H4 (cell line): ENCODE measurements at regions not wholly inside any gene's neighbourhood (a gene's known extent, or its start where the extent isn't known, plus 50 kb on each side); places are given as distances from the start of the nearest gene placed in this dataset.

Experiments used
- DNase-seq: peaks from one replicate; pipeline ENCODE4 v3.0.0-alpha.2; 2015; ENCODE audit warnings: low spot score

DNA sequence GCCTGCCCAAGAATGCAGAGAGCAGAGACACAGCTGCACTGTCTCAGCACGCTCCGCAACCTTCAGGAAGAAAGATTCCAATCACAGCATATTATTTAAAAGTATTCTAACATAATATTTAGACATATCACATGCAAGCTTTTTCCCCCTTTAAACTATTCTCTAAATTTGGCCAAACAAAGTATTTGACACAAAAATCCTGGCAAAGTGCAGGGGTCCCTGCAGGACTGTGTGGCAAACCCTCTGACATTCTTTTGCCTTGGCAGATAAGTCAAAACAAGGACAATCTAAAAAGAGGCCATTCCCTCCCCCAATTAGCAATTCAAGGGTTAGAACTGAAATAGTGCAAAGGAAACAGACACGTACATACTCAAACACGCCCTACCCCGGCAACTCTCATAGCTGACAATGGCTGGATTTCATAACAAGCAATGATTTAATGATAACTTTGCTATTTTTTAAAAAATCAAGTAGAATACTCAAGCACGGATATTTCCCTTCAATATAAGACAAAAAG is 225.3 kb downstream of the MRPL39 start:
- no peak for DNase-seq

DNA sequence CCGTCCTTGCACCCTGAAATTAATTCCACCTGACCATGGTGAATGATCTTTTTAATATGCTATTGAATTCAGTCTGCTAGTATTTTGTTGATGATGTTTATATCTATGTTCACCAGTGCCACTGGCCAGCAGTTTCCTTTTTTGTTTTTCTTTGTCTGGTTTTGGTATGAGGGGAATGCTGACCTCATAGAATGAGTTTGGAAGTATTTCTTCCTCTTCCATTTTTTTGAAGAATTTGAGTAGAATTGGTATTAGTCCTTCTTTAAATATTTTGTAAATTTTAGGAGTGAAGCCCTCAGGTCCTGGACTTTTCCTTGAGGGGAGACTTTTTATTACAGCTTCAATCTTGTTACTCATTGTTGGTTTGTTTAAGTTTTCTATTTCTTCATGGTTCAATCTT is 231.6 kb downstream of the MRPL39 start:
- DNase-seq = no peak

DNA sequence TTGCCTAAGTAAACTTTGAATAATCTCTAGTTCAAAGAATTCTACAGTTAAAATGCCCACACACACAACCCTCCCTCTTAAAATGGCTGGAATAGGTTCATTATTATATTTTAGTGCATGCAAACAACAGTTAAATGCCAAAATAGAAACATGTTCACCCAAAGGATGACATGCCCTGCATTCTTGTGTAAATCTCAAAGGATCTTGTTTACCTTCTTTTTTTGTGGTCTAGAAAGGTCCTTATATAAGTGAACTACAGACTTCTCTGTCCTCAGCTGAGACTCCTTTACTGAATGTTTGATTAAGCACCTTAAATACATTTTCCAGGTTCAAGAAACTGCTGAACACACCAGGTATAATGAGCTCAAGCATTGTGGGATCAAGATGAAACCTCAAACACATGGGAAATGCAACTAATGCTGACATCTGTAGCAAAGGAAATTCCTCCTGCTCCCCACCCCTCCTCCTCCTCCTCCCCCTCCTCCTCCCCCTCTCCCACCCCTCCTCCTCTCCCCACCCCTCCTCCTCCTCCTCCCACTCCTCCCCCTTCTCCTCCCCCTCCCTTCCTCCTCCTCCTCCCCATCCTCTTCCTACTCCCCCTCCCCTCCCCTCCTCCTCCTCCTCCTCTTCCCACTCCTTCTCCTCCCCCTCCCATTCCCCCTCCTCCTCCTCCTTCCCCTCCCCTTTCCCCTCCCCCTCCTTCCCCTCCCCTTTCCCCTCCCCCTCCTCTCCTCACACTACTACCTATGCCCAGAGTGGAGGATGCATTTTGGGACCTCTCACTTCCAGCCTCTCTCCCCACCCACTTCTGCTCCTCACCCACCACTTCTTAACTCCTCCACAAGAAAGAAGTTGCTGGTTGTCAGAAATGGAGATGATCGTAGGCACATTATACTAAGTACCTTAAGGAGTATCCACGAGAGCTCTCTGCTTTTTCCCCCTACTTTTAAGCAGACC is 233.9 kb downstream of the MRPL39 start:
- DNase-seq = no peak

DNA sequence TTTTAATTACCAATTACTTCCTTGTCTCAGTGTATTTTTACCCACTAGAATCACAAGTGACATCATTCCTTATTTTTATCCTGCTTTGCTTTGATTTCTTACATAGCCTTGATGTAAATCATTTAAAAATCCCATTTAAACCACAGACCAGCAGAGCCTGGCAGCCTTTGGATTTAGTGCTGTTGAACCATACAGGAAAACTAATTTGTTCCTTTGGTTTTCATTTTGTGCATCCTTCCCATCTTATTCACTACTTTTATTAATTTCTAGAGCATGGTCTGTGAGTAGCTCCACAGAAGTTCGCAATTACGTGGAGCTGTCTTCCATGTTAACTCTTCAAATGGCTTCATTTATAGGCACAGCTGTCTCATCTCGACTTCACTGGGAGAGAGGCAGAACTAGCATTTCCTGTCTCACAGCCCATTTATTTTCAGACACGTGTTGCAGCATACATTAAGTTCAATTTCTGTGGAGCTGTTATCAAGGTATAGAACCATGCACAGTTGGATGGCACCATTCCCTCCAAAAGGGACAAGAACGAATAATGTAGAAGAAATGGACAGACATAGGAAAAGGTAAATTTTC is 235.3 kb downstream of the MRPL39 start:
- DNase-seq = no peak

DNA sequence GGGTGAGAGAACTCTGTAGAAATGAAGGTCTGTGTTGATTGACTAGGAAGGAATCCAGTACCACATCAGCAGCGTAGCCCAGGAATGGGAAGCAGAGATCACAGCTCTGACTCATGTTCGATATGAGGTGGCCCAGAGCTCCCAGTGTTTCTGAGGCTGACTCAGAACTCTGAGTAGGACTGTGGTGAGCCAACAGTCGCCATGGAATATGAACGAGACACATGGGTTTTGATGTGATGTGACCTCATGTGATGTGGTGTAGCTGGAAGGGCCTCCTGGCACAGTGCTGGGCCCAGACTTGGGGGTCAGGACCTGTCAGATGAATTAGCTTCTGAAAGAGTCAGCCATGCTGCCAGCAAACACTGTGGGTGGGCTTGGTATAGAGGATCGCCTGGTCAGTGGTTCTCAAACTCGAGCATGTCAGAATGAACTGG is 237.0 kb downstream of the MRPL39 start:
- peak; percentile 93 for DNase-seq

DNA sequence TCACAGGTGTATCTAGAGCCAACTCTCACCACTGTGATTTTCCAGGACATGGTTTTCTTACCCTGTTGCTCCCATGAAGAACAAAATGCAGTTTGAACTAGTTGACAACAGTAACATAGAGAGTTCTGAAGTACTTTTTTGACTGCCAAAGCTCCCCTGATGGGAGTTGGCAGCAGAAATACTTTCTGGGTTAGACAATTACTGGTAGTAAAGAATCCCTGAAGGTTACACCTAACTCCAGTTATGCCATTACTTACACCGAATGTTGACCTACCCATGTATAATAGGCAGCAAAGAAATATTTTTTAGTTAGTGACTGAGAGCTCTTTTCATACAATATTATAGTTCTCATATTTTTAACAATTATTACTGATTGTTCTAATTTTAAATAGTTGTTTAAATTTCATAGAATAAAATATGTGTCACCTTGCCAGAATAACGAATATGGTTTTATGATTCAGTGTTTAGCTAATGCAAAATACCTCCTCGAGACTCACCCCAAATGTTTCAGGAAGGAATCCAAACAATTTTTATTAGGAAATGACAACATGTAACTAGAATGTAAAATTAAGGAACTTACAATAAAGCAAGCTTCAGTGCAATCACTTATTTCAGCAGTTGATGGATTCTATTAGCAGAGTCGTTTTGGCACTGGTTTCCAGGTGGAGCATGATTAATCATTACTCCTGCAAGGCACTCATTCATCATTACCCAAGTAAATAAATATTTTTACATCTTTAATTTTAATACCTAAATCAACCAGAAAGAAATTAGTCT is 237.6 kb downstream of the MRPL39 start:
- DNase-seq = no peak

DNA sequence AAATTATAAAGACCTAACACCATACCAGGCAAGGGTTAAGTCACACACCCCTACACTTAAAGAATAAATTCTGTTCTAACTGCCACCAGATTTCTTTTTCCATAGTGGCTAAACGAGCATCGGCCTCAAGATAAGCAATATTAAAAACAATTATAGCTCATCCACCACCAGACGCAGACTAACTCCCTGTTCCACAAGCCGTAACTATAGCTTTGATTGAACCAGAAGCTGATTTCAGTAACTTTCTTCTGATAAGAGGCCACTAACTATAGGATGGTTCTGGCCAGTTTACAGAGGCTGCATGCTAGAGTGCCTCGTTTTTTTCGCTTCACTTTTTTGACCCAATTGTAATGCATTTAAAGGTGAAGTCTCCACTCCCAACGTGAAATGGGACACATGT is 238.8 kb downstream of the MRPL39 start:
- DNase-seq = no peak

DNA sequence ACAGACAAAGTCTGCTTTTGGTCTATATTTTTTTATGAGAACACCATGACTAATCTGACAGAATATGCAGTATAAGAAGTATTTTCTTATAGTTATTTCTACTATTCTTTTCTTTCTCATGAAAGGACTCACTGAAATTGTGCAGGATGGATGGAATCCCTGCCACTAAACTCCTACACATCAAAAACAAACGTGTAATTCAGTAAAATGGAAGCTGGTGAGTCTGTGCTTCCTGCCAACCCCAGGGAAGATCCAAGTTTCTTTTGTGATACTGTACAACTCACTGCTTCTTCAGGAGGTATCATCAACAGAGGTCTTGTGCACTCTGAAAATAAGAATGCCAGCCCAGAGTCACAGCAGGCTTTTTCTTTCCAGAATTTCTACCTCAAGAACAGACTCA is 241.2 kb downstream of the MRPL39 start:
- no peak for DNase-seq

DNA sequence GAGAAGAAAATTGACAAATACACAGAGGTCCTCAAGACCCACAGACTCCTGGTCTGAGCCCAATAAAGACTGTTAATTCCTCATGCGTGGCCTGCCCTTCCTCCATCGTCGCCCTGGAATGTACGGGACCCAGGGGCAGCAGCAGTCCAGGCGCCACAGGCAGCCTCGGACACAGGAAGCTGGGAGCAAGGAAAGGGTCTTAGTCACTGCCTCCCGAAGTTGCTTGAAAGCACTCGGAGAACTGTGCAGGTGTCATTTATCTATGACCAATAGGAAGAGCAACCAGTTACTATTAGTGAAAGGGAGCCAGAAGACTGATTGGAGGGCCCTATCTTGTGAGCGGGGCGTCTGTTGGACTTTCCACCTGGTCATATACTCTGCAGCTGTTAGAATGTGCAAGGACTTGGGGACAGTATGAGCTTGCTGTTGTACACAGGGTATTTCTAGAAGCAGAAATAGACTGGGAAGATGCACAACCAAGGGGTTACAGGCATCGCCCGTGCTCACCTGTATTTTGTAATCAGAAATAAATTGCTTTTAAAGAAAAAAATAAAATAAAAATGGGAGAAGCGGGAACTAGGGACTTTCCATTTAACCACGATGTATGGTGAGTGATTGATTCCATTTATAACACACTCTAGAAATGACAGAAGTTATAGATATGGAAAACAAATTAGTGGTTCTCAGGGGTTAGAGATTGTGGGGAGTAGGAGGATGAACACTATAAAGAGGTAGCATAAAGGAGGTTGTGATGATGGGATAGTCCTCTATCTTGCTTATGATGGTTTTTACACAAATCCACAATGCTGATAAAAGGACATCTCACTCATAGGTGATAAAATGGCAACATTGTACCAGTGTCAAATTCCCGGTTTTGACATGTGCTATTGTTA is 244.7 kb downstream of the MRPL39 start:
- DNase-seq = no peak

DNA sequence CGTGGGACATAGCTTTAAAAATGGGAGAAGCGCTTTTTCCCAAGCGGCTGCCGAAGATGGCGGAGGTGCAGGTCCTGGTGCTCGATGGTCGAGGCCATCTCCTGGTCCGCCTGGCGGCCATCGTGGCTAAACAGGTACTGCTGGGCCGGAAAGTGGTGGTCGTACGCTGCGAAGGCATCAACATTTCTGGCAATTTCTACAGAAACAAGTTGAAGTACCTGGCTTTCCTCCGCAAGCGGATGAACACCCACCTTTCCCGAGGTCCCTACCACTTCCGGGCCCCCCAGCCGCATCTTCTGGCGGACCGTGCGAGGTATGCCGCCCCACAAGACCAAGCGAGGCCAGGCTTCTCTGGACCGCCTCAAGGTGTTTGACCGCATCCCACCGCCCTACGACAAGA is 245.5 kb downstream of the MRPL39 start:
- DNase-seq = no peak

DNA sequence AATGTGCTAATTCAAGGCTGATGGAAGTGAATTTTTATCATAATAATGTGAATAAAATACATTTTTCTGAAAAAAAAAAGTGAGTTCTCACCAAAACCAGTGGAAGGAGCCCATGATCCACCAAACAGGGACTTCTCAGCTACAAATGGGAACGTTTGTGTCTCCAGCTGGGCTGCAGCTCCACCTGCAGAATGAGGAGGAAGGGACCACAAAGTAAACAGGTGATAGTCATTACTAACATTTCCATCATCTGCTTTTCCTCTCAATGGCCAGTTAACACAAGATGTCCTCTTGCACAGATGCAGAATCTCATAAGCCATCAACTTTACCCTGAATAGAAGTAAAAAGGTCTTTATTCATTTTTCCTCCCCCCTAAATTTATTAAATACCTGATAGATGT is 246.2 kb downstream of the MRPL39 start:
- no peak for DNase-seq

DNA sequence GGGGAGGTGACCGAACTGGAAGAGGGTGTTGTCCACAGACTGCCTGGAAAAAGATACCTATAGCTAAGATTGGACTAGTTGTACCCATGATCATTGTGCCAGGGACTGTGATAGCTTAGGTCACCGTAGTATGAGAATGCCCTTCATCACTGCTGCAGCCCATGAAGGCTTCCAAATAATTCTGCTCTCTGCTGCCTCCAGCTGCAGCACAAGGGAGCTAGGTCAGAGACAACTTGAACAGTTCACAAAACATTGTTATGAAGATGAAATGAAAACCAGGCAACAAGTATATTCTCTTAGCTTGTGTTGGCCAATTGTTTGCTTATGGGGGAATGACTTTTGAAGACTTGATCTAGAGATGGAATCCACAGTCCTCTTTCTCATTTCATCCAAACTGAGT is 246.7 kb downstream of the MRPL39 start:
- no peak for DNase-seq

DNA sequence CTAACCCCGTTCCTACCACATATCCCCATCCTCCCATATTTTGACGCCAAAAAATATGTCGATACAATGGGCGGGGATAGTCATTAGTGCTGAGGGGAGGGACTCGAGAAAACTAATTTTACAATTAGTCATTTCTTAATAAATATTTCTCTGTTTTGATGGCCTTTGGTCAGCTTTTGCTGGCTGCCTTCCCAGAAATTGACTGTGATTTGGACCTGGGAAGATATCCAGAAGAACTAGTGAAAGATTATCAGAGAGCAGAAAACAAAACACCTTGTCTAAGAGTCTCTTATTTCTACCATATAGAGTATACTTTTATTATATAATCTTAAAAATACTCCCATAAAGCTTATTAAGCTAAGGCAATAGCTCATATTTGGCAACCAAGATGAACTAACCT is 247.6 kb downstream of the MRPL39 start:
- no peak for DNase-seq

DNA sequence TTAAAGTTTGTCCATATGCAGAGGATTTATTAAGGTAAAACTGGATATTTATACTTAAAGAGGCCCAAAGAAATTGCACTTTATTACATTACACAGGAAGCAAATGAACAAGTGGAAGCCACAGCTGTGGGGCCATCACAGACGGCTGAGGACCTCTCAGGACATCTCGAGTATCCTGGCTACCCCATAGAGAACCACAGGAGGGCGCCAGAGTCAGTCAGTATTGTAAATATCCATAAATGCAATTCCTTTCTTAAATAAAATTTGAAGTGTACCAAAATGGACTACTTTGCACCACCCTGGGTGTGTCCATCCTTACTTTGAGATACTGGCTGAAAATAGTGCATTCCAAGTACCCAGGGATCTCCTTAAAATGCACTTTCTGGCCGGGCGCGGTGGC is 257.2 kb downstream of the MRPL39 start:
- DNase-seq = peak; percentile 35

DNA sequence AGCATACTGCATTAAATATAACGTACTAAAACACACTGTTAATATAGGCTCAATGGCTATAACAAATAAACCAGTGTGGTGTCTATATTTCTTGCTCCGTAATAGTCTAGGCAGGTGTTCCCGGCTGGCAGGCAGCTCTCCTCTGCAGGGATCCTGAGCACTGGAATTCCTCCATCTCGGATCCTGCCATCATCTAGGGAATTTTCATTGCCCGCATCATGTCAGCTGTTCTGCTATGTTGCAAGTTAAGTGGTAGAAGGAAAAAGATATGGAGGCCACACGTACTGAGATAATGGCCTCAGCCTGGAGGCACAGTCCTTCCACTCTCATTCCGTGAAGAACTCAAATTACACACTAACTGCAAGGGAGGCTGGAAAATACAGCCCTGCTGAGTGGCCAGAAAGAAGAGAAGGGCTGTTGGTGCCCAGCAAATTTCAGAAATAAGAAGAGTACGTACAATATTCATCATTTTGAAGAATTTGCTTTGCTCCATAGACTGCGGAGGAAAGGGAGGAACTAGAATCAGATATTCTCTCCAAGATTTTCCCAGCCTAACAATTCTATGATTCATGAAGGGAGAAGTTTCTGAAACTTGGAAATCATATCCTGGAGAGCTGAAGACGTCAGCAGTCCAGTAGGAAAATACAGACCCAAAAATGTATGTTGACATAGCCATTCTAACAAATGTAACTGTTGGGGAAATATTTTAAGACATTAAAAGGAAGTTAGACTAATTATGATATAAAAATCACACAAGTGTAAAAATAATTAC is 263.3 kb downstream of the MRPL39 start:
- no peak for DNase-seq

DNA sequence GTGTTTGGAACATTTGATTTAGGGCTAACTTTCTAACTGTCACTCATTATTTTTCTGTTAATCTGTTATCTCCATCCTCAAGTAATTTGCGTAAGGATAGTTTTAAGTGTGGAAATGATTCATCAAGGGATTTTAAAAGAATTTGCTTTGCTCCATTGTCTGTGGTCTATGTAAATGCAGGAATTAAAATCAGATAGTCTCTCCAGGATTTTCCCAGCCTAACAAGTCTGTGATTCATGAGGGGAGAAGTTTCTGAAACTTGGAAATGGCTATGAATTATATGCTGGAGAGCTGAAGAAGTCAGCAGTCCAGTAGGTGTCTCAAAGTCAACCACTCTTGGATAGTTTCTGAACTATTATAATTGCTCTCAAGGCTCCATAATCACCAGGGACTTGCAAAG is 264.5 kb downstream of the MRPL39 start:
- no peak for DNase-seq

DNA sequence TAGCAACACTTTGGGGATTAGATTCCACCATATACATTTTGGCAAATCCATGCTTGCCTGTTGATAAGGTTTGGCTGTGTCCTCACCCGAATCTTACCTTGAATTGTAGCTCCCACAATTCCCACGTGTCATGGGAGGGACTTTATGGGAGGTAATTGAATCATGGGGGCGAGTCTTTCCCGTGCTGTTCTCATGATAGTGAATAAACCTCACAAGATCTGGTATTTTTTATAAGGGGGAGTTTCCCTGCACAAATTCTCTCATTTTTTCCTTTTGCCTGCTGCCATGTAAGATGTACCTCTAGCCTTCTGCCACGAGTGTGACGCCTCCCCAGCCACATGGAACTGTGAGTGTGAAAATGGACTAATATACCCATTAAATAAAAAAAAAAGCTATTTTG is 265.3 kb downstream of the MRPL39 start:
- DNase-seq = no peak

DNA sequence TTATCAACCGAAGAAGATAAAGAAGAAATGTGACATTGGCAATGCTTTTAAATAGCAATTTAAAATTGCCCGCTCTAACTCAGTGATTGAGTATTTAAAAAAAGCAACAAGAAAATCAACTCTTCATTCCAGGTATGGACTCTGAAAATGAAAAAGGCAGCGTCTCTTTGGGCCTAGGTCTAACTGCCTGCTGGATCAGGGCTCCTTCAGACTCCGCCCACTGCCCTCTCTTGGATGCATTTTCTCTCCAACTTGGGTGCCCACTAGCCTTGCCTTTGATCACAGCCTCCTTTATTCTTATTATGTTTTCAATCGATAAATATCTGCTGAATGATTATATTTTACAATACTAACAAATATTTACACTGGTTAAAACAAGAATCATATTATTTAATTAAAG is 268.9 kb downstream of the MRPL39 start:
- DNase-seq = no peak

DNA sequence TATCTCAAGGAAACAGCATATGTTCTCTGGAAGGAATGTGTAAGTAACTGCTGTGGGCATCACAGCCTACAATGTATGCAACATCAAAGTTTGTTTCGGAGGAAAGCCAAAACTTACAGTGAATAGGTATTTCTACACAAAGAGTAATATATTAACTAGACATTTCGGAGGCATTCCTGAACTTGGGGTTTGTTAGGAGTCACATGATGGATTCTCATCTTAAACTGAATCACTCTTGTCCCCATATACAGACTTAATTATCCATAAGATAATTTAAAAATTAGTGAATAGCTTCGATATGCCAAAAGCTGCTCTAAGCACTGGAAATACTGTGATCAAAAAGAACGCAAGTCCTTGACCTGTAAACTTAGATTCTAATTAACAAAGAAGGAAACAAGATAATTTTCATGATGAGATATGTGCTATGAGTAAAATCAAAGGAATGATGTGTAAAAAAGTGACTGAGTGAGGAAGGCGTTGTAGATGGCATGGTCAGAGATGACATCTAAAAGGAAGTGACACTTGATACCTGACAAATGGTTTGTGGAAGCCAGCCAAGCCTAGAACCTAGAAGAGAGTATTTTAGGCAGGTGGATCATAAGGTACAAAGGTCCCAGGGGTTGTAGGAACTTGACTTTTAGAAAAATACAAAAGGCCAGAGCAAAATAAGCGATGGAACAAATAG is 273.1 kb downstream of the MRPL39 start:
- no peak for DNase-seq

DNA sequence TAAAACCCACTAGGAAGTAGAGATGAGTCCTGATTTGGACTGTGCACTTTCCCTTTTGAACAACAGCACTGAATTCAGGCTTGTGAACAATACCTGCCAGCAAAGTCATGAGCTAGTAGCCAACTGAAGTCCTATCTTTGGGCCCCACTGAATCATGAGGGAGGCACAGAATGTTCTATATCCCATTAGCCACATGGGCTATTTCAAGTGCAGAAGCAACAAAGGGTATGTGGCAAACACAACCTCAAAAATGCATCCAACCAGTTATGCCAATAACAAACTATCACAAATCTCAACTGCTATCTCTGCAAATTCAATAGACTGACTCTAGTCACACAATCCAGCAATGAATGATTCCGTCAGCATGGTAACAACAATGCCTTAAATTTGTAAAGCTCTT is 276.0 kb downstream of the MRPL39 start:
- DNase-seq = no peak
